HUES48 (cell line): ENCODE measurements at regions not wholly inside any gene's neighbourhood (a gene's known extent, or its start where the extent isn't known, plus 50 kb on each side); places are given as distances from the start of the nearest gene placed in this dataset.
"Not testable (repeated sequence)": the region's sequence is repeated elsewhere in the genome, so short reads cannot be mapped to it uniquely, and the experiment has no call there.

Source experiments
- H3K27ac ChIP-seq: one replicate; pipeline ENCODE4 v1.7.0; 2013; ENCODE audit warnings: low read depth, low read length, inconsistent platforms
- H3K27me3 ChIP-seq: 2 replicates; pipeline ENCODE4 v1.6.1; 2013; ENCODE audit warnings: mild to moderate bottlenecking, low read length; ENCODE audit not compliant: control insufficient read depth, insufficient read depth
- H3K36me3 ChIP-seq: 2 replicates; pipeline ENCODE4 v1.6.1; 2013; ENCODE audit warnings: low read length; ENCODE audit not compliant: control insufficient read depth, insufficient read depth
- H3K4me1 ChIP-seq: 2 replicates; pipeline ENCODE4 v1.6.1; 2013; ENCODE audit warnings: mild to moderate bottlenecking, low read length; ENCODE audit not compliant: control insufficient read depth, insufficient read depth
- H3K4me3 ChIP-seq: 2 replicates; pipeline ENCODE4 v1.5.1; 2013; ENCODE audit warnings: mild to moderate bottlenecking, low read depth, low read length
- H3K9ac ChIP-seq: 2 replicates; pipeline ENCODE4 v1.6.1; 2013; ENCODE audit warnings: mild to moderate bottlenecking, low read depth, low read length, moderate library complexity
- H3K9me3 ChIP-seq: 2 replicates; pipeline ENCODE4 v1.6.1; 2013; ENCODE audit warnings: low read length; ENCODE audit not compliant: control insufficient read depth, insufficient read depth

- H3K9me3 ChIP-seq, result peaks cover 3% of the 10 kb centered on the region; the same call in 1 of the 2 replicates
- H3K27me3 ChIP-seq, result no peaks in the 10 kb centered on the region
- no peaks in the 10 kb centered on the region for H3K4me1 ChIP-seq
- no peaks in the 10 kb centered on the region for H3K36me3 ChIP-seq
- H3K27ac ChIP-seq, result no peak overlapping the region
- H3K9ac ChIP-seq, result no peak overlapping the region
- no peak overlapping the region for H3K4me3 ChIP-seq
Measured at GRCh38 chr4:12644261-12644660, 839.9 kb downstream of the RAB28 start.

GRCh38 chr4:12636191-12636590, 847.9 kb downstream of the RAB28 start:
- H3K27ac ChIP-seq, result no peak overlapping the region
- no peaks in the 10 kb centered on the region for H3K27me3 ChIP-seq
- H3K36me3 ChIP-seq, result no peaks in the 10 kb centered on the region
- no peaks in the 10 kb centered on the region for H3K4me1 ChIP-seq
- H3K9ac ChIP-seq, result no peak overlapping the region
- H3K4me3 ChIP-seq, result no peak overlapping the region
- peaks cover 5% of the 10 kb centered on the region; the same call in 1 of the 2 replicates for H3K9me3 ChIP-seq

DNA sequence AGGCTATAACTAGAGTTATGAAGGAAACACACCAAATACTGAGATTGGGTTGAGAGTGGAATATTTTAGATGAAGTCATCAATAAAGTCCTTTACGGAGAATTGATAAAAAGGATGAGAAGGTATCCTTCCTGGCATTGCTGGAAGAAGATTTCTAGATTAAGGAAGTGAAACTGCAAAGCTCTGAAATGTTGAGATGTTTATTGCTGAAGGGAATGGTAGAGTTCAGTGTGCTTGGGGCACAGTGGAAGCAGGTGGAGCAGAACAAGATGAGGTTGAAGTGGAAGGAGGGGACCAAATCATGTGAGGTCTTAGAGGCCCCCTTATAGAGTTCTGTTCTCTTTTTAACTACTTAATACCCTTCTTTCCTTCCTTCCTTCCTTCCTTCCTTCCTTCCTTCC, 848.5 kb downstream of the RAB28 start:
- no peaks in the 10 kb centered on the region for H3K36me3 ChIP-seq
- no peak overlapping the region for H3K27ac ChIP-seq
- H3K9me3 ChIP-seq, result peaks cover 5% of the 10 kb centered on the region; the same call in 1 of the 2 replicates
- no peaks in the 10 kb centered on the region for H3K27me3 ChIP-seq
- H3K9ac ChIP-seq, result no peak overlapping the region
- H3K4me3 ChIP-seq, result no peak overlapping the region
- no peaks in the 10 kb centered on the region for H3K4me1 ChIP-seq

- H3K27me3 ChIP-seq, result no peaks in the 10 kb centered on the region
- no peak overlapping the region for H3K27ac ChIP-seq
- no peaks in the 10 kb centered on the region for H3K36me3 ChIP-seq
- no peaks in the 10 kb centered on the region for H3K4me1 ChIP-seq
- peaks cover 5% of the 10 kb centered on the region; the same call in 1 of the 2 replicates for H3K9me3 ChIP-seq
- H3K9ac ChIP-seq, result no peak overlapping the region
- no peak overlapping the region for H3K4me3 ChIP-seq
Measured at GRCh38 chr4:12633053-12633651, 851.0 kb downstream of the RAB28 start.

DNA sequence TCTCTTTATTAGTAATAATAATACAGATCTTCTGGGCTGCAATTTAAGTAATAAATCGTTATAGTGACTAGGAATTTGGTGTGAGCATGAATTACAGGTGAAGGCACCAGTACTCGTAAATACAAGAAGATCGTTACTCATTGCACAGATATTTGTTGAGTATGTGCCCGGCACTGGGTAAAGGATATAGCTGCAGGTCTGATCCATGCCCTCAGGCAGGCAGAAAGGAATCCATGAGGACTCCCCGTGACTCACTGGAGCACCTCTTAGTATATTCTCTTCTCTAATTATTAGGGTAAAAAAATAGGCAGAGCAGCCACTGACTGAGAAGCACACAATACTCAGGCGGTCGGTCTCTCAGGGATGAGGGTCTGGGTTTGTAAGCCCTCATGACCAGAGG, 868.3 kb downstream of the RAB28 start:
- H3K4me1 ChIP-seq, result 0 out of 2 replicates have a peak, but pooled peaks cover 6% of the 10 kb centered on the region
- H3K9ac ChIP-seq, result no peak overlapping the region
- no peaks in the 10 kb centered on the region for H3K9me3 ChIP-seq
- H3K27ac ChIP-seq, result no peak overlapping the region
- no peak overlapping the region for H3K4me3 ChIP-seq
- H3K27me3 ChIP-seq, result no peaks in the 10 kb centered on the region
- H3K36me3 ChIP-seq, result no peaks in the 10 kb centered on the region

- Histone ChIP-seq H3K4me1 (peaks cover 9% of the 10 kb centered on the region; the same call in 1 of the 2 replicates), H3K27ac (no peak overlapping the region), H3K9ac (no peak overlapping the region), H3K9me3 (no peaks in the 10 kb centered on the region), H3K4me3 (no peak overlapping the region), H3K27me3 (no peaks in the 10 kb centered on the region), H3K36me3 (no peaks in the 10 kb centered on the region)
Measured at GRCh38 chr4:12612876-12613275, 871.3 kb downstream of the RAB28 start.

GRCh38 chr4:12609212-12609875, 874.8 kb downstream of the RAB28 start:
- H3K36me3 ChIP-seq, H3K9ac ChIP-seq, H3K27me3 ChIP-seq, H3K9me3 ChIP-seq, H3K27ac ChIP-seq, H3K4me3 ChIP-seq: not testable (repeated sequence)
- H3K4me1 ChIP-seq, result peaks cover 17% of the 10 kb centered on the region

DNA sequence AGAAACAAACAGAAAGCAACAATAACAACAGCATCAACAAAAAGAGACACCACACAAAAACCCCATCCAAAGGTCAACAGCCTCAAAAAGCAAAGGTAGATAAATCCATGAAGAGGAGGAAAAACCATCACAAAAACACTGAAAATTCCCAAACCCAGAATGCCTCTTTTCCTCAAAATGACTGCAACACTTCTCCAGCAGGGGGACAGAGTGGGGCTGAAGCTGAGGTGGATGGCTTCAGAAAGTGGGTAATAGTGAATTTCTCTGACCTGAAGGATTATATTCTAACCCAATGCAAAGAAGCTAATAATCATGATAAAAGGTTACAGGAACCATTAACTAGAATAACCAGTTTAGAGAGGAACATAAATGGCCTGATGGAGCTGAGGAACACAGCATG, 888.2 kb downstream of the RAB28 start:
- Histone ChIP-seq H3K4me3 (no peak overlapping the region), H3K9ac (no peak overlapping the region), H3K27ac (no peak overlapping the region), H3K4me1 (peaks cover 6% of the 10 kb centered on the region; the same call in 1 of the 2 replicates), H3K27me3 (no peaks in the 10 kb centered on the region), H3K9me3 (no peaks in the 10 kb centered on the region), H3K36me3 (no peaks in the 10 kb centered on the region)

- no peak overlapping the region for H3K27ac ChIP-seq
- H3K4me1 ChIP-seq, result peaks cover 6% of the 10 kb centered on the region; the same call in 1 of the 2 replicates
- H3K27me3 ChIP-seq, result no peaks in the 10 kb centered on the region
- H3K9ac ChIP-seq, result no peak overlapping the region
- H3K9me3 ChIP-seq, result no peaks in the 10 kb centered on the region
- no peaks in the 10 kb centered on the region for H3K36me3 ChIP-seq
- H3K4me3 ChIP-seq, result no peak overlapping the region
Measured at GRCh38 chr4:12595489-12595888, 888.7 kb downstream of the RAB28 start.

- peaks cover 6% of the 10 kb centered on the region; the same call in 1 of the 2 replicates for H3K4me1 ChIP-seq
- no peak overlapping the region for H3K27ac ChIP-seq
- H3K9ac ChIP-seq, result no peak overlapping the region
- H3K9me3 ChIP-seq, result no peaks in the 10 kb centered on the region
- no peak overlapping the region for H3K4me3 ChIP-seq
- no peaks in the 10 kb centered on the region for H3K27me3 ChIP-seq
- H3K36me3 ChIP-seq, result no peaks in the 10 kb centered on the region
Measured at GRCh38 chr4:12588582-12588981, 895.6 kb downstream of the RAB28 start.

- no peaks in the 10 kb centered on the region for H3K27me3 ChIP-seq
- H3K36me3 ChIP-seq, result no peaks in the 10 kb centered on the region
- H3K4me1 ChIP-seq, result peaks cover 5% of the 10 kb centered on the region; the same call in 1 of the 2 replicates
- no peaks in the 10 kb centered on the region for H3K9me3 ChIP-seq
- H3K27ac ChIP-seq, result no peak overlapping the region
- H3K9ac ChIP-seq, result no peak overlapping the region
- no peak overlapping the region for H3K4me3 ChIP-seq
Measured at GRCh38 chr4:12586242-12587006, 897.7 kb downstream of the RAB28 start.
